Fibroblast of skin of back (primary cell): ENCODE measurements at regions not wholly inside any gene's neighbourhood (a gene's known extent, or its start where the extent isn't known, plus 50 kb on each side); places are given as distances from the start of the nearest gene placed in this dataset.
"Not testable (repeated sequence)": the region's sequence is repeated elsewhere in the genome, so short reads cannot be mapped to it uniquely, and the experiment has no call there.

Experiments
- DNase-seq: peaks from one replicate; pipeline ENCODE4 v3.0.0-alpha.2; 2013

DNA sequence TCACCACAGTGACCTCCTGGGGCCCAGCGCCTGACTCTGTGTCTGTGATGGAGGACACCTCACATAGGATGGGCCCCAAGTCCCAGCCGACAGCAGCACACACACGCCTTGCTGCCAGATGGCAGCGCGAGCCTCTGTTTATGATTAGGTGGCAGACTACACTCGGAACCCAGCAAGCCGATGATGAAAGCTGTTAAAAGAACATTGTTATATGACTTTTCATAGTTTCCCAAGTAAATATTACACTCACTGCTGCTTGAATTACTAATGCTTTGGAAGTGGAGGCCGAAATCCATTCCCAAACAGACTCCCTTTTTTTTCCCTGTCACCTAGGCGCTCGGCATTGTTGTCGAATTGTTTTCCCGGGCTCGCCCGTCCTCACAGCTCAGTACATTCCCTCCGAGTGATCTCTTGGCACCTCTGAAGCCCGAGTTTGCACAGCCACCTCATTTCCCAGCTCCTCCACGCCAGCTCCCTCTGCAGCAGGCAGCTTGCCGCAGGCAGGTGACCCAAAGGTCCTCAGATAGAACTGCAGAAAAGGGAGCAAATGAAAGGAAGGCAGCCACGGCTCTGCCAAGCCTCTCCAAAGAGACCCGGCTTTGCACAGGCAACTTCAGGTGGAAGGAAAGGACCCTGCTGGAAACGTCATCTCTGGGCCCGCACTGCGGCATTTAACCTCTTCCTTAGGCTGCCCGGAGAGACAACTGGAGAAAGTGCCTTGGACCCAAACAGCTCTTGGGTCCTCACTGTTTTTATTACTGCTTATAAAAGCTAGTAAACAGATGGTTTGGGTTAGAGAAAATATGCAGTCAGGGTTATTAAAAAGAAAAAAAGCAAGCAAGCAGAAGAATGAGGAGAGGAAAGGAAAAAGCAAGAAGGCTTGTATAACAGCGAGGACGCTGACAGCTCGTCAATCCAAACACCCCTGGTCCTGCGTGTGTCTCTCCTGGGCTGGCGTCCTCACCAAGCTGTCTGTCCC is 72.2 kb upstream of the SLC25A33 start:
- peak; percentile 38 for DNase-seq

DNA sequence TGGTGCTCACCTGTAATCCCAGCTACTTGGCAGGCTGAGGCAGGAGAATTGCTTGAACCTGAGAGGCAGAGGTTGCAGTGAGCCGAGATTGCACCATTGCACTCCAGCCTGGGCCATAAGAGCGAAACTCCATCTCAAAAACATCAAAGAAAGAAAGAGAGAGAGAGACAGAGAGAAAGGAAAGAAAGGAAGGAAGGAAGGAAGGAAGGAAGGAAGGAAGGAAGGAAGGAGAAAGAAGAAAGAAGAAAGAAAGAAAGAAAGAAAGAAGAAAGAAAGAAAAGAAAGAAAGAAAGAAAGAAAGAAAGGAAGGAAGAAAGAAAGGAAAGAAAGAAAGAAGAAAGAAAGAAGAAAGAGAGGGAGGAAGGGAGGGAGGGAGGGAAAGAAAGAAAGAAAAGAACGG is 69.4 kb upstream of the SLC25A33 start:
- not testable (repeated sequence) for DNase-seq

DNA sequence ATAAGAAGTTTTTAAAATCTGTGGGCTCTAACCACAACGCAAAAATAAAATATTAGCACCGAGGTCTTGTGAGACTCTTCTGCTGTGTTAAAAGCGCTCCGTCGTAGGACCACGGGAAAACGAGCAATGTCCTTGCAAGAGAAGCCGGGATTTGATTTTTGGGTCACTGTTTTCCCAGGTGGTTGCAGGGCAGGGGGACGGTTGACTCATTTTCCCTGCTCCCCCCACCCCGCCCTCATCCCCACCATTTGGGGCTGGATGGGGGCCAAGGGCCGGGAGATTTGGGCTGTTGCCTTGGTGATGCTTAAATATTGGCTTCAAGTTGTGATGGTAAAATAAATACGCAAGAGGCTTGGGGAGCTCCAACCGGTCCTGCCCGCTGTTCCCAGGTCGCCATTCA is 67.6 kb upstream of the SLC25A33 start:
- no peak for DNase-seq

DNA sequence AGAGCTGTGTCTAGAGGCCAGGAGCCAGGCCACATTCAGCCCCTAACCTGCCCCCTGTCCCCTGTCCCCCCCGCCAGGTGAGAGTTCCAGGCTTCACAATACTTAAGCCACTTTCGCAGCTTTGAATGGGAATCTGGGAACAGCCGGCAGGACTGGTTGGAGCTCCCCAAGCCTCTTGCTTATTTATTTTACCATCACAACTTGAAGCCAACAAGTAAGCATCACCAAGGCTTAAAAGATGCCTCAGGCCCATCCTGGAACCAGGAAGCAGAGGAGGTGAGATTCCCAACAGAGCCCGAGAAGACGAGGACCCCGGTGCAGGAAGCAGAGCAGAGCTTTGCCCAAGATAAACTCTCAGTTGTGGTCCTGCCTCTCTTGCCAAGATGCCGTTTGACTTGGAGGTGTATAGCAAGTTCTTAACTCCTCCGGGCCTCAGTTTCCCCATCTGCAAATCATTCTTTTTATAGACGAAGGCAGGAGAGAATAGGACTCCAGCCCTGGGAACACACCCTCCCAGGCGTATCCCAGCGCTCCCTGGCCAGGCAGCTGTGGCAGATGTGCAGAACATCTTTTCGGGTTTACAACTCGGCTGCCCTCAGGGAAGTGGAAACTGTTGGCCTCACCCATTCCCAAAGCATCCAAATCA is 66.8 kb upstream of the SLC25A33 start:
- no peak for DNase-seq

DNA sequence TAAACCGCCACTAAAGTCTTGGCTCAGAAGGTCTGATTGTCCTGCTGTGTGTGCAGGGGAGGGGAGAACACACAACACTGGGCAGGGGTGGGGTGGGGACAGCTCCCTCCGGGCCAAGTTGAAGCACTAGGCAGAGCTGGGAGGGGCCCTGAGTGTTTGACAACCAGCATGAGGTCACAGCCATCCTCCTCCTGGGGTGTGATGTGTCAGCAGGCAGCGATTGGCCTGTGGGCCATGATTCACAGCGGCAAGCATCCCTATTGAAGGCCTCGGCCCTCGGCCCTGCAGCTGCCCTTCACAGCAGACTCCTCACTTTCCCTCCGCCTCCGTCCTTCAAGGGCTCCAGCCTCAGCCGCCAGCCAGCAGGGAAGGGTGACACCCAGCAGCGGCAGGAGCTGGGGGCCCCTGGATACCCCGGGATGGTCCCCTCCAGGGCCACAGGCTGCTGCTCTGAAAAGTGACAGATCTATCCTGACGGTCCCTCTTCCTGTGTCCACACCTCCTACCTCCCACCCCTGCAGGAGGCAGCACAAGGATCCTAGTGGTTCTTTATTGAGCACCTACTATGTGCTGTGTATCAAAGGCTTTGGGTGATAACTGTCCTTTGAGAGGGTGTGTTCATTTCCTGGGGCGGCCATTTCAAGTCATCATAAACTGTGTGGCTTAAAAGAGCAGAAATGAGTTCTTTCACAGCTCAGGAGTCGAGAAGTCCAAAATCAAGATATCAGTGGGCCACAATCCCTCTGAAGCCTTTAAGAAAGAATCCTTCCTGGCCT is 66.0 kb upstream of the SLC25A33 start:
- peak; percentile 95 for DNase-seq

DNA sequence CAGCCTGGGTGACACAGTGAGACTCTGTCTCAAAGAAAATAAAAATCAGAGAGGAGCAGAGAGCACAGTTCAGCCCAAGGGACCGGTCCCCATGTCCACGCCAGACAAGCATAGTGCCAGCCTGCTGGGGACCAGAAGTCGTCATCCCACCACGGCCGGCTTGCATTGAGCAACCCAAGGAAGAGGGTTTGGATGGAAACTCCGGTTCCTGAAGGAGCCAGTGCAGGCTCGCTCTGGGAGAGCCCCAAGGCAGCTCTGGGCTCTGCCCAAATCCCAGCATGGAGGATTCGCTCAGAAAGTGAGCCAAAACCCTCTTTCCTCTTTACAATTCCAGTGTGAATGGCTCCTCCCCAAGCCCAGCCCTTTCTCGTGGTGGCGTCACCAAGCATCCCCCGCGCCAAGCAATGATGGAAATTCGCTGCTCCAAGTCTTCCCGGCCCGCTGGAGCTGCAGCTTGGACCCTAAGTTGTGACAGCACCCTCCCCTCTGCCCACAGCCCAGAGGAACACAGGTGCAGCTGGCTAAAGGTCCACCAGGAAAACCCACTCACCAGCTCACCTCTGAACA is 64.1 kb upstream of the SLC25A33 start:
- no peak for DNase-seq

DNA sequence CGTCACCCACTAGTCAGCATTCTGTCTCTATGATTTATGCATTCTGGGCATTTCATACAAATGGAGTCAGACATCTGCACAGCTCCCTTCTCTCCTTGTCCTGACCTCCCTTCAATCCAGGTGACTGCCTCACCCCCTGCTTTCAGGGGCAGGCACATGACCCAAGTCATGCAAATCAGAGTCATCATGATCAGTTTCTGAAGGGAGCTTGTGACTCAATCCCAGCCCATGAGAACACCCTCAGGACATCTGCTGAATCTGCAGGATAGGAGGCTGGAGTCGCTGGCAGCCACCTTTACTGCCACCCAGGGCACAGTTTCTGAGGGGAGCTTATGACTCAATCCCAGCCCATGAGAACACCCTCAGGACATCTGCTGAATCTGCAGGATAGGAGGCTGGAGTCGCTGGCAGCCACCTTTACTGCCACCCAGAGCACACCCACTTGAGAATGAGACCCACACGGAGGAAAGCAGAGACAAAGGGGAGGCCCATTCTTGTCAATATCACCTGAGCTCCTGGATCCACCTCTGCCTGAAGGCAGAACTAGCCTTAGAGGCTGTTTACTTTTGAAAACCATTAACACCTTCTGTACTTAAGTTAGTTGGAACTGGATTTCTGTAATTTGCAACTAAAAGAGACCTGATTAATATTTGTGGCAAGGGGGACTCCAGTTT is 62.3 kb upstream of the SLC25A33 start:
- peak; percentile 45 for DNase-seq

DNA sequence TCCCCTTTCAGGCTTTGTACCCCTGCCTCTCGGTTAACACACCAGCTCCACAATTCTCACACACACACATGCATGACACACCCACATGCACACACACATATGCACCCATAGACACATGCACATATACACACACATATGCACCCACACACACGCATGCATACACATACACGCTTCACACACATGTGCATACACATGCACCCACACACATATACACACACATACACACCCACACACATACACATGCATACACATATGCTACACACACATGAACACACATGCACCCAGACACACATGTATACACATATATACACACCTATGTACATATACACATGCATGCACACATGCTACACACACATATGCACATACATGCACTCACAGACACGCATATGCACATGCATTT is 61.7 kb upstream of the SLC25A33 start:
- DNase-seq, result no peak

DNA sequence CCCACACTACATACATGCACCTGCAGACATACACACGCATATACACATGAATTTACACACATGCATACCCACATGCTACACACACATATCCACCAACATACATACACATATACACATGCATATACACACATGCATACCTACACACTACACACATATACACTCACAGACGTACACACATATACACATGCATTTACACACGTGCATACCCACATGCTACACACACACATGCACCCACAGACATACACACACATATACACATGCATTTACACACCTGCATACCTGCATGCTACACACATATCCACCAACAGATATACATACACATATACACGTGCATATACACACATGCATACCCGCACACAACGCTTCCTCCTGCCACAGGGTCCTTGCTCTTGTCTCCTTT is 61.2 kb upstream of the SLC25A33 start:
- no peak for DNase-seq

DNA sequence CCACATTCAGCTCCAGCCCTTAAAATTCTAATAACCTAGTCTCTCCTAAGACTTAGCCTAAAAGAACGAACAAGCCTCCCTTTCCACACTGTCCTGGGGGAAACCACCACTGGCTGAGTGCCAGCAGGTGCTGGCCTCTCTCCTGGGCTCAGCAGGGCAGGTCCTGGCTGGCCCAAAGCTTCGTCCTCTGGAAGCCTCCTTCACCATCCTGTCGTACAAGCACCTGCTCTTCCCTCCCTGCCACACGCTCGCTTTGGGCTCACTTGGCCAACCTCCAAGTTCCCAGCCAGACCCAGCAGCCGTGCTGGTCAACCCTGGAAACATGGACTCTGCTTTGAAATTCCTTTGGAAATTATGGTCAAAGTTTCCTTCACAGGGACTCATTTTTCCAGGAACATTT is 58.2 kb upstream of the SLC25A33 start:
- no peak for DNase-seq

DNA sequence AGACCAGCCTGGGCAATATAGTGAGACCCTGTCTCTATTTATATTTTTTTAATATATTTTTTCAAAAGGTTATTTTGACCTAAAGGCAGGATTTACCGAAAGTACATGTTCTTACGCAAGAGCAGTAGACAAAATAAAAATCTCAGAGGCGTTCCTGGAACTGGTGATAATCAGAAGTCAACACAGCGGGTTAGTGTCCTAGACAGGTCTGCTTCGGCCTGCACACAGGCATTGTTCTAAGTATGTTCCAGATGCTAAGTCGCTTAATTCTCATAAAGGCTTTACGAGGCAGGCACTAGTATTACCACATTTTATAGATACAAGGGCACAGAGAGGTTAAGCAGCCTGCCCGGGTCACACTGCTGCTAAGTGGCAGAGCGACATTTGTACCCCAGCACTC is 56.9 kb upstream of the SLC25A33 start:
- no peak for DNase-seq

DNA sequence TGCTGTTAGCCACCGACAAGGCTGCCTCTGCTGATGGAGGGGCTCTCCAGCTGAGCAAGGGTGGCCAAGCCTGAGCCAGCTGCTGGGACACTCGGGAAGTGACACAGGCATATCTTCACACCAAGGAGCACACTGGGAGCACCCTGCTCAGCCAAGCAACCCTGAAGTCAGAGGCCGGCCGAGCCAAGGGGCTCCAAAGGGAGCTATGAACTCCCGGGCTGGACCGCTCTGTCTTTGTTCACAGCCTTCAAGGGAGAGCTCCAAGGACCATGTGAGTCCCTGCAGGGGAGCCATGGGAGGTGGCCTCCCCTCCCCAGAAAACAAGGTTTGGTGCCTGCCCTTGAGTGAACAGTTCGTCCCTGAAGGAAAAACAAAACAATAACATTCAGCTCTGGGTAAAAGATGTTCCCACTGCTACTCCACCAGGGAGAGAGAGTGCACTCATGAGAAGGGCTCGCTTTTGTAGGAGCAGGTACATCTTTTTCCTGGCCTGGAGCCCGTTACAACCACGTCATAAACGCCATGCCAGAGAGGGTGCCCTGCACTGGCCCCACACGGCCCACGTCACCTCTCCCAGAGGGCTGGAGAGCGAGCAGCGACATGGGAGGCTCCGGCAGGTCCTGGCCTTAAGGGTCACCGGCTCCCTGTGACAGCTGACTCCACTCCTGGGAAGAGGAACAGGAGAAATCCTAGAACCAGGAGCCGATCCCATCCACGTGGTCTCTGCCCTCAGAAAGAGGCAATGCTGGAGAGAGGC is 56.3 kb upstream of the SLC25A33 start:
- no peak for DNase-seq

DNA sequence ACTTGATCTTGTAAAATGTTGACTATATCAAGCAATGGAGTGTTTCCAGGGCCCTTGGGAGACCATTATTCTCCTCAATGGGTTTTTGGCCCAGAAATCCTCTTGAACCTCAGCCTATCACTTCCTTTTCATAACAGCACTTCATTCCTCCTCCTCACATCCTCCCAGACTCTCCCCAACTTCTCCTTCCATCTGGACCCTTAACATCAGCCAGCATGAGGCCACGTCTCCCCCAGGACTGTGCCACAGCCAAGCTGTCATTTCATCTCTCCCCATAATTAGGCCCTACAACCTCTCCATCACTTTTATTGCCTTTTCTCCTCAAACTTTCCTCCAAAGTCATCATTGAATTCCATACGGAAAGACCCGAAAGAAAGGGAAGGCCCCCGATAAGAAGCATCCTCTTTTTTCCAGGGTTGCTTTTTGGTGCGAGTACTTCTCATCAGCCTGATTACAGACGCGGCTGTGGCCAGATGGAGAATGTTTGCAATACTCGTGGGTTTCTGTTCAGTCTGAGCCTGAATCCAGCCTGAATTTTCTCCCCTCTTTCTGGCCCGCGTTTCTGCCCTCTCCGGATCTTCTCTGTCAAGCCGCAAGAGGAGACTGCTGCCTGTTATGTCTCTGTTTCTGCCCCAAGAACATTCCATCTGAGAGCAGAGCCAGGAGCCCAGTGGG is 52.7 kb upstream of the SLC25A33 start:
- no peak for DNase-seq
